Body of pancreas (tissue), 4 donors: ENCODE measurements at regions not wholly inside any gene's neighbourhood (a gene's known extent, or its start where the extent isn't known, plus 50 kb on each side); places are given as distances from the start of the nearest gene placed in this dataset.
"Not testable (repeated sequence)": the region's sequence is repeated elsewhere in the genome, so short reads cannot be mapped to it uniquely, and the experiment has no call there.

Experiments used
- ATAC-seq: fragments of 150-250 bp; one replicate; pipeline ENCODE4 v1.9.1; 2016
- DNase-seq, 4 donors: peaks; one replicate each; pipeline ENCODE4 v3.0.0-alpha.2; 2019
- H3K27ac ChIP-seq, 4 donors: fragments of 200-600 bp; sonication (generic); 1 replicate in 3 of 4; 2 replicates in 1 of 4; pipeline versions ENCODE4 v1.5.1 to v1.6.1; 2016 to 2019; ENCODE audit warnings: mild to moderate bottlenecking in 1 of 4, mixed read lengths in 1 of 4, moderate library complexity in 1 of 4
- H3K27me3 ChIP-seq, 2 donors: fragments of 200-600 bp; sonication (generic); one replicate each; pipeline ENCODE4 v1.6.0; 2016; ENCODE audit warnings: mild to moderate bottlenecking in 1 of 2
- H3K36me3 ChIP-seq, 2 donors: fragments of 200-600 bp; sonication (generic); replicated peaks in 1 of 2; 2 replicates each; pipeline ENCODE4 v1.5.1; 2016; ENCODE audit warnings: low read depth in 2 of 2; ENCODE audit not compliant: insufficient read depth in 1 of 2
- H3K4me1 ChIP-seq: fragments of 200-600 bp; sonication (generic); one replicate; pipeline ENCODE4 v1.6.0; 2016
- H3K4me3 ChIP-seq, 2 donors: fragments of 200-600 bp; sonication (generic); 1 replicate in 1 of 2; 2 replicates in 1 of 2; pipeline ENCODE4 v1.5.1; 2016 to 2019
- H3K9me3 ChIP-seq, 3 donors: fragments of 200-600 bp; sonication (generic); 1 replicate in 2 of 3; 2 replicates in 1 of 3; pipeline ENCODE4 v1.5.1; 2016
- POLR2A ChIP-seq, 3 donors: fragments of 450-650 bp; IDR thresholded peaks; one replicate each; pipeline ENCODE4 v1.6.1; 2016; ENCODE audit warnings: antibody characterized with exemption in 3 of 3, mild to moderate bottlenecking in 2 of 3
- WGBS, 2 donors: methylation state at CpG; one replicate each; pipeline ENCODE4 v1.1.5; 2017; 5-methylcytosine and 5-hydroxymethylcytosine counted together
- intact Hi-C: fragments of 100-400 bp; cut with DNase I; formaldehyde crosslinking; loops from one replicate; pipeline ENCODE4 v1.15.1; 2023
- TF ChIP-seq, protein P1 (sequence below), 7 experiments: fragments of 450-650 bp in 4 of 7; fragments of 200-600 bp in 3 of 7; sonication (generic) in 3 of 7; IDR thresholded peaks; one replicate each; pipeline ENCODE4 v1.5.1; 2016 to 2019; ENCODE audit warnings: antibody characterized with exemption in 7 of 7

DNA sequence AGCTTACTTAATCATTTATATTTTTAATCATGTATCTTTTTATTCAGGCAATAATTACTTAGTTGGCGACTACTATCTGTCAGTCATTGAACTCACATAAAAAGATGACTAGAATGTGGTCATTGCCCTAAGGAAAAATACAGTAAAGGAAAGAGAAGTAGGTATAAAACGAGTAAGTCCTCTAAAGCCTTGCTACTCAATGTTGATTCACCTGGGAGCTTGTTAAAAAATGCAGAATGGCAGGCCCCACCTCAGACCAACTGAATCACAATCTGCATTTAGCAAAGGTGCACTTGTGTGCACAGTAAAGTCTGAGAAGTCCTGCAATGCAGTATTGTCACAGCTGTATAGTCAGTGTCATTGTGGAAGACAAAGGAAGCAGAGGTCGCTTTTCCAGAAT, 592.4 kb downstream of the CSNK1G3 start:
- TF ChIP-seq, protein P1, sequence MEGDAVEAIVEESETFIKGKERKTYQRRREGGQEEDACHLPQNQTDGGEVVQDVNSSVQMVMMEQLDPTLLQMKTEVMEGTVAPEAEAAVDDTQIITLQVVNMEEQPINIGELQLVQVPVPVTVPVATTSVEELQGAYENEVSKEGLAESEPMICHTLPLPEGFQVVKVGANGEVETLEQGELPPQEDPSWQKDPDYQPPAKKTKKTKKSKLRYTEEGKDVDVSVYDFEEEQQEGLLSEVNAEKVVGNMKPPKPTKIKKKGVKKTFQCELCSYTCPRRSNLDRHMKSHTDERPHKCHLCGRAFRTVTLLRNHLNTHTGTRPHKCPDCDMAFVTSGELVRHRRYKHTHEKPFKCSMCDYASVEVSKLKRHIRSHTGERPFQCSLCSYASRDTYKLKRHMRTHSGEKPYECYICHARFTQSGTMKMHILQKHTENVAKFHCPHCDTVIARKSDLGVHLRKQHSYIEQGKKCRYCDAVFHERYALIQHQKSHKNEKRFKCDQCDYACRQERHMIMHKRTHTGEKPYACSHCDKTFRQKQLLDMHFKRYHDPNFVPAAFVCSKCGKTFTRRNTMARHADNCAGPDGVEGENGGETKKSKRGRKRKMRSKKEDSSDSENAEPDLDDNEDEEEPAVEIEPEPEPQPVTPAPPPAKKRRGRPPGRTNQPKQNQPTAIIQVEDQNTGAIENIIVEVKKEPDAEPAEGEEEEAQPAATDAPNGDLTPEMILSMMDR (IDR thresholded peaks at IDR 0.05): no peak
- TF ChIP-seq POLR2A (IDR thresholded peaks at IDR 0.05): no peak
- ATAC-seq: no peak
- intact Hi-C loops: no loop called here

DNA sequence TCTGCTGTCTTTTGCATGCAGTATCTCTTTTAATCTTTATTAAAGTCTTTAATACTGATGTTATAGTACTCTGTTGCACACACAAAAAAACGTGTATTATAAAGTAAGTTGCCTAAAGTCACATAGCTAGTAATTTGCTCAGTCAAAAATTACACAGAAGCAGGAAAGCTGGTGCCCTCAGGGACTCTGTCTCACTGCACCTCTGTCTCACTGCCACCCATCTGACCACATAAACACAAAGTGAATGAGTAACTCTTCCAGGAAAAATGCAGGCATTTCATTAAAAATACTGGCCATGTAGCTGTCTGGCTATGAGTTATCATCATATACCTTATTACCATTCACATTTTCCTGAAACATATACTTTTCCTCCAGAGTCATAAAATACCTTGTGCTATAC, 591.7 kb downstream of the CSNK1G3 start:
- no peak for TF ChIP-seq POLR2A (IDR thresholded peaks at IDR 0.05)
- TF ChIP-seq, protein P1 (IDR thresholded peaks at IDR 0.05): no peak
- intact Hi-C loops: no loop called here
- Histone ChIP-seq H3K36me3 (no peaks in the 10 kb centered on the region), H3K9me3 (no peaks in the 10 kb centered on the region), H3K4me1 (no peaks in the 10 kb centered on the region), H3K27me3 (no peaks in the 10 kb centered on the region), H3K4me3 (no peak overlapping the region), H3K27ac (no peak overlapping the region)
- 12 to 13% methylated on average over 1 of the region's 1 CpG for WGBS, 2 donors
- DNase-seq (no peak), ATAC-seq (no peak)

More for the DNA sequence above, 592.4 kb downstream of the CSNK1G3 start:
- no peaks in the 10 kb centered on the region for H3K9me3 ChIP-seq
- no peaks in the 10 kb centered on the region for H3K36me3 ChIP-seq
- no peaks in the 10 kb centered on the region for H3K4me1 ChIP-seq
- no peak overlapping the region for H3K27ac ChIP-seq
- 67 to 69% methylated on average over 3 of the region's 3 CpGs for WGBS, 2 donors
- H3K4me3 ChIP-seq: no peak overlapping the region
- H3K27me3 ChIP-seq: no peaks in the 10 kb centered on the region
- DNase-seq: no peak

DNA sequence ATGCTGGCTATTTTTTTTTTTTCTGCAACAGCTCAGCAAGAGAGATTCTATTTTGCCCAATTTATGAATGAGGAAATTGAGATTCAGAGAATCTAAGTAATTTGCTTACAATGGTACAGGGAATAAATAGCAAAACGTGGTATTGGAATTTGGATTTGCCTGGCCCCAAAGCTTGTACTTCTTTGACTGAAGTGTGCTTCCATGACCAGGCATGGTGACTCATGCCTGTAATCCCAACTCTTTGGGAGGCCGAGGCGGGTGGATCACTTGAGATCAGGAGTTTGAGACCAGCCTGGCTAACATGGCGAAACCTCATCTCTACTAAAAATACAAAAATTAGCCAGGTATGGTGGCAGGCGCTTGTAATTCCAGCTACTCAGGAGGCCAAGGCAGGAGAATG, 591.1 kb downstream of the CSNK1G3 start:
- H3K9me3 ChIP-seq, H3K27me3 ChIP-seq, DNase-seq, H3K36me3 ChIP-seq, H3K27ac ChIP-seq, H3K4me3 ChIP-seq, H3K4me1 ChIP-seq, ATAC-seq, intact Hi-C loops: not testable (repeated sequence)
- WGBS, 2 donors: 87 to 88% methylated on average over 5 of the region's 5 CpGs

DNA sequence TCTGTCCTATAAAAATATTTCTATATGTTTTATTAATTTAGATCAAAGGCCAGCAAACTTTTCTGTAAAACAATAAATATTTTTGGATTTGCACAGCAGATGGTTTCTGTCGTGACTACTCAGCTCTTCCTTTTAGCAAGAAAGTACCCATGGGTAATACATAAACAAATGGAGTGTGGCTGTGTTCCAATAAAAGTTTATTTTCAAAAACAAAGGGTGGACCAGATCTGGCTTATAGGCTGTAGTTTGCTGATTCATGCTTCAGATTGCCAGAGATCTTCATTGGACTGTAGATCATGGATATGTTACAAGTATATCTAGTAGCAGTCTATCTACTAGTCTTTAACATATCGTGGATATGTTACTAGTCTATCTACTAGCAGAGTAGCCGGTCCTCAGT, 590.5 kb downstream of the CSNK1G3 start:
- Histone ChIP-seq H3K36me3 (no peaks in the 10 kb centered on the region), H3K4me3 (no peak overlapping the region), H3K9me3 (no peaks in the 10 kb centered on the region), H3K27me3 (no peaks in the 10 kb centered on the region), H3K4me1 (no peaks in the 10 kb centered on the region), H3K27ac (no peak overlapping the region)
- WGBS, 2 donors: 83 to 85% methylated on average over 3 of the region's 3 CpGs
- TF ChIP-seq, protein P1 (IDR thresholded peaks at IDR 0.05): no peak
- TF ChIP-seq POLR2A (IDR thresholded peaks at IDR 0.05): no peak
- intact Hi-C loops: no loop called here
- DNase-seq: no peak
- ATAC-seq: no peak

DNA sequence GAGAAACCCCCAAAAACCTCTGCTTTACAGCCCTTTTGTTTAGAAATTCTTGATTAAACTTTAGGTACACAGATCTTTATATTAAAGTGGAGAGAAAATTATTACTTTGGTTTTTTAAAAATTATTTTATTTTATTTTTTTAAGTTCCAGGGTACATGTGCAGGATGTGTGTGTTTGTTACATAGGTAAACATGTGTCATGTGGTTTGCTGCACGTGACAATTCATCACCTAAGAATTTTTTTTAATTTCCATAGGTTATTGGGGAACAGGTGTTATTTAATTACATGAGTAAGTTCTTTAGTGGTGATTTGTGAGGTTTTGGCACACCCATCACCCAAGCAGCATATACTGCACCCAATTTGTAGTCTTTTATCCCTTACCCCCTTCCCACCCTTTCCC, 581.7 kb downstream of the CSNK1G3 start:
- no peak for ATAC-seq
- TF ChIP-seq, protein P1 (IDR thresholded peaks at IDR 0.05): no peak
- TF ChIP-seq POLR2A (IDR thresholded peaks at IDR 0.05): no peak
- Histone ChIP-seq H3K27me3 (no peaks in the 10 kb centered on the region), H3K27ac (no peak overlapping the region), H3K36me3 (no peaks in the 10 kb centered on the region), H3K4me1 (no peaks in the 10 kb centered on the region), H3K9me3 (no peaks in the 10 kb centered on the region), H3K4me3 (no peak overlapping the region)
- intact Hi-C loops: no loop called here
- 88 to 90% methylated on average over 1 of the region's 1 CpG for WGBS, 2 donors
- DNase-seq: no peak
